HS-5 (cell line): ENCODE measurements at regions not wholly inside any gene's neighbourhood (a gene's known extent, or its start where the extent isn't known, plus 50 kb on each side); places are given as distances from the start of the nearest gene placed in this dataset.

Experiments
- DNase-seq: peaks from one replicate; pipeline ENCODE4 v3.0.0-alpha.2; 2012; ENCODE audit warnings: low read depth

GRCh38 chr2:41886757-41887156 lies 161.1 kb upstream of the PKDCC start:
- DNase-seq, result no peak

GRCh38 chr2:41890341-41890740 lies 157.5 kb upstream of the PKDCC start:
- DNase-seq, result no peak

DNA sequence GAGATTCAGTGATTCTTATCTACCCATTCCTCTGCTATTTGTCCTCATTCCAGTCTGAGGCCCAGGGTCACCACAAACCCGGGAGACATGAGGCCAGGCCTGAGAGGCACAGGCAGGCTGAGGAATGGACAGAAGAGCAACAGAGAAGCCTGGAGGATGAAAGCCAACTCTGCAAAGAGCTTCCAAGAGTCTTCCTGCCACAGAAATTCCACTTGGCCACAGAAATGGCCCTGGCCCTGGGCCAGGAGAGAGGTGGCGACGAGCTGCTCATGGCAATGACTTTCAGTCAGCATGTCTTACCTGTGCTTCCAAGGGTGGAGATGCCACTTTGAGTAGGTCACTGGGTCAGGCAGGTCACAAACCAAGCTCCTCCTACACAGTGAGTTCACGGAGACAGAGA lies 155.3 kb upstream of the PKDCC start:
- DNase-seq, result no peak

GRCh38 chr2:41894563-41895333 lies 153.1 kb upstream of the PKDCC start:
- DNase-seq, result no peak

- DNase-seq, result no peak
Observed at GRCh38 chr2:41895334-41895664, 152.5 kb upstream of the PKDCC start.

GRCh38 chr2:41896186-41896846 lies 151.5 kb upstream of the PKDCC start:
- DNase-seq, result no peak

DNA sequence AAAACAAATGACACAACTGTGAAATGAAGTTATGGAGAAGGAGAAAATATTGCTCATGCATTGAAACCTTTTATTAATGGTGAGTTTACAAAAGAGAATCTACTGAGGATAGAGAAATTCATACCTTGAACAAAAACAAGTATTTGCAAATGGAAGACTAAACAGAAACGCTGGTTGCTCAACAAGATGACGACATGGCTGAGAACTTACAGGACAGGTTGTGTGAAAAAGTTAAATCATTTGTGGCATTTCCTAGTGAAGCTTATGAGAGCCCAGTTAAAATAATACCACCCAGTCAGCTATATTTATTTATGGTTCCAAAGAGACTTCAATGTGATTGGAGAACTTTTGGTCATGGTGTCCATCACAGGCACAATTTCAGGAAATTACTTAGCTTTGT lies 148.6 kb upstream of the PKDCC start:
- no peak for DNase-seq

DNA sequence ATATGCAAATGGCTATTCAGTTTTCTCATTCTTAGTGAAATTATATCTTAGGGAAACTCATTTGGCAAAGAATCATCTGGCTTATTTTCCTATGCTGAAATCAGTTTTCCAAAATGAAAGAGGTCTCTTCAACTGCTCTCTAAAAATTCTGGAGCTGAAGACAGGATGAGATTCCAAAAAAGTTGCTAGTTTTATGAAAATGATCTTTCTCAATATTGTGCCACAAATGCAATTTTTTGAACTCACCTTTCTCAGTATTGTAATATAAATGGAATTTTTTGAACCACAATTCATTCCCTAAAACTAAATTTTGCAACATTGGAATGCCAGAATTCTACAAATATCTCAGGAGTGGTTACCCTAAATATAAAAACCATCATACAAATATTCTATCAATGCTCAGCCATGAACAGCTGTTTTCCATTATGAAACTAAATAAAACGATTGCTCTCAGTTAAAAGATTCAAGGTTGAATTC lies 147.7 kb upstream of the PKDCC start:
- no peak for DNase-seq

- no peak for DNase-seq
Observed at GRCh38 chr2:41902897-41903296, 144.9 kb upstream of the PKDCC start.

- no peak for DNase-seq
Observed at GRCh38 chr2:41903474-41904135, 144.2 kb upstream of the PKDCC start.

GRCh38 chr2:41904459-41904858 lies 143.4 kb upstream of the PKDCC start:
- no peak for DNase-seq

DNA sequence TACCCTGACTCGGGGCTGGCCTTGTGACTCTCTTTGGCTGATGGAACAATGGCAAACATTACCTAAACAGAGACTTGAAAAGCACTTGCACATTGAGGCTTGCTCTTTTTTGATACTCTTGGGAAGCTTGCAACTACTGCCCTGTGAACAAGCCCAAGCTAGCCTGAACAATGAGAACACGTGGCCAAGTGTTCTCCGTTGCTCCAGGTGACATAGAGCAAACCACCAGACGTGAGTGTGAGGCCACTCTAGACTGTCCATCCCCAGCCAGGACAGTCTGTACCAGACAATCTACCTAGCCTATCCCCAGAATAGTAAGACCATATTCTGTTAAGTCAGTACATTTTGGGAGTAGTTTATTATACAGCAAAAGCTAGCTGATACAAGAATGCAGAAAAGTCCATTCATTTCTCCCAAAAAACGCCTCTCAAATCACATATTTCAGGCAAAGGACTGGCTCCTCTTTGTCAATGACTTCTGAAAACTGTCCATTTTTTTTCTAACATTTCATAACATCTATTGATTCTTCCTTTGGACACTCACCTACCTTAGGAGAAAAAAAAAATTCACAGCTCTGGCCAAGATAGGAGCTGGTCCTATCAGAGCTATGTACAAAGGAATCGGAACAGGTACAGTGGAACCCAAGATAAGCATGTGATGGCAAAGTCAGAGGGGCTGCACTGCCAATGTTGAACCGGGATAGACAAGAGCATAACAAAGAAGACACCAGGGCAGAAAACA lies 142.1 kb upstream of the PKDCC start:
- no peak for DNase-seq

- no peak for DNase-seq
Observed at GRCh38 chr2:41906338-41906725, 141.5 kb upstream of the PKDCC start.

DNA sequence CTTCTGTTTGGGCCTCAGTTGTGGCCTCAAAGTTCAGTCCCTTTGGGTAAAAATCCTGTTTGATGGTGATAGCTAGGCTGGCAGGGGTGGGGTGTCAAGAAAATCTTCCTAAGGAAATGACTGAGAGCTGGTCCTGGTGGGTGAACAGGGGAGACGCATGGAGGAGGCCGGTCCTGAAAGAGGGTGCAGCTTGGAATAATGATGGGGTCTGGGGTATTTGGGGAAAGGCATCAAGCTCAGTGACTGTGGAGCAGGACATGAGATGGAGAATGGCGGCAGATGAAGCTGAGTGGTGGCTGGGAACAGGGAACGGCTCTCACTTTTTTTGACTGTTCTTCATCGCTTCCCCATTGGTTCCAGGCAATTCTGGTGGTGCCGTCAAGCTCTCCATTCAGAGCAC lies 140.7 kb upstream of the PKDCC start:
- no peak for DNase-seq

GRCh38 chr2:41907771-41908207 lies 140.0 kb upstream of the PKDCC start:
- DNase-seq, result no peak

GRCh38 chr2:41908349-41908748 lies 139.5 kb upstream of the PKDCC start:
- DNase-seq, result no peak

DNA sequence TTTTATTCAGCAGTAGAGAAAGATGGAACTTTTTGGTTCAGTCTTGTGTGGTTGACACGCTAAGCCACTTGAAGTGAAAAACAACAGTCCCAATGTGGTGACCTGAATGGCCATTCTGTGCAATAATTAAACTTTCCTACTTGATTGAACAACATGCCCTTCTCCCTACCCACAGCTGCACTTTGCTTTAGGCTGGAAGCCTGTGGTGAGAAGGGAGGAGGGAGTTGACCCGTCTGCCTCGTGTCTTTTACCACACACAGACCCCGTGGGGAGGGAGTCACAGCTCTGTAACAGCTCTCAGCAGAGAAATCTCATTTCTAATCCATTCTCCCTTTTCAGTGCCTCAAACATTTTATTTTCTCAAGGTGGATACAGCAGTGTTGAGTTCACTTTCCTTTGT lies 138.2 kb upstream of the PKDCC start:
- DNase-seq, result no peak

DNA sequence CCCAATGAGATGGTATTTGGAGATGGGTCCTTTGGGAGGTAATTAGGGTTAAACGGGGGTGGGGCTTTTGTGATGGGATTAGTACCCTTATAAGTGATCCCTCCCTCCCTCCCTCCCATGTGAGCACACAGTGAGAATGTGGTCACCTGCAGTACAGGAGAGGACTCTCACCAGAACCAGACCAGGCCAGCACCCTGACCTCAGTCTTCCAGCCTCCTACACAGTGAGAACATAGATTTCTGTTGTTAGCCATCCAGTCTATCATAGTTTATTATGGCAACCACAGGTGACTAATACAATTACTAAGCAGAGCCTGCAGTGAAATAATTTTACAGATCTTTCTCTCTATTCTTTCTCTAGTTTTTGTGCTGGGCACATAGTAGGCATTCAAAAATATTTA lies 137.7 kb upstream of the PKDCC start:
- DNase-seq, result no peak

GRCh38 chr2:41911033-41911432 lies 136.8 kb upstream of the PKDCC start:
- DNase-seq, result no peak

DNA sequence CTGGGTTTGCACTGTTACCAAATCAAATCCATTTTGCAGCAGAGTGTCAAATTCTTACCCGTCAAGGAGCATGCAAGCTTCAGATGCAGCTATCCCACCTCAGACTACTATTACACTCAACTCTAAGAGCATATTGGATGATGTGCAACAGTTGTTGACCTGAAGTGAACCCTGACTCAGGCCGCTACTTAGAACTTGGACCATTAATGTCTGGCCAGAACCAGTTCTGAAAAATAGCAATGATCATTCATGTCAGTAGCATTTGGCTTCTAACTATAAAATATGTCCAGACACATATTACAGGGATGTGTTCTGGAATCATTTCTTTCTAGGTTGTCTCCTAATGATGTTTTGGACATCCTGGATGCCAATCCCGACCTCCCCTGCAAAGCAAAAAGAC lies 135.5 kb upstream of the PKDCC start:
- no peak for DNase-seq

- no peak for DNase-seq
Observed at GRCh38 chr2:41912776-41913175, 135.0 kb upstream of the PKDCC start.

GRCh38 chr2:41913311-41913710 lies 134.5 kb upstream of the PKDCC start:
- no peak for DNase-seq
